ENCODE measurements at regions not wholly inside any gene's neighbourhood (a gene's known extent, or its start where the extent isn't known, plus 50 kb on each side); places are given as distances from the start of the nearest gene placed in this dataset.

GRCh38 chr1:72365693-72366092, 83.4 kb upstream of the NEGR1 start:
- TF ChIP-seq CTCF (IDR thresholded peaks at IDR 0.05) (no peak), ZFX (IDR thresholded peaks at IDR 0.05; ENCODE audit: borderline replicate concordance) (no peak)

Measured in 22Rv1 (cell line).